ENCODE measurements at regions not wholly inside any gene's neighbourhood (a gene's known extent, or its start where the extent isn't known, plus 50 kb on each side); places are given as distances from the start of the nearest gene placed in this dataset.
"Not testable (repeated sequence)": the region's sequence is repeated elsewhere in the genome, so short reads cannot be mapped to it uniquely, and the experiment has no call there.

DNA sequence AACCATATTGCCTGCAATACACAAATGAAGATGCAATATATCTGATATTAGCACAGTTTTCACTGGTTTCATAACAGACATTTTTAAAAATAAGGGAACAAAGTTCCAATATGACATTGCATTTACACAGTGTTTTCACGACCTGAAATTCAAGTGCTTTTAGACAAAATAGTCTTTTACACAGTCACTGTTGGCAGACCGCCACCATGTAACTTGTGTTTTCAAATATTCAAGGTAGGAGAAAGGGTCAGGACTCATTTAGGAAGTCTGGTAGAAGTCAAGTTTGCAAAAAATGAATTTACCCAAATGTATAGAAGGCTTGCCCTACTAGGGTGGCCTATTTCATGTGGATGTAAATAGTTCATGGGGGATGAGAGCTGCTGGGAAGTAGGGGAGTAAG is 98.1 kb upstream of the TAS2R1 start:
- DNase-seq (ENCODE audit: low spot score), result no peak

- DNase-seq (ENCODE audit: low spot score), result no peak
Measured at GRCh38 chr5:9726931-9727330, 96.8 kb upstream of the TAS2R1 start.

DNA sequence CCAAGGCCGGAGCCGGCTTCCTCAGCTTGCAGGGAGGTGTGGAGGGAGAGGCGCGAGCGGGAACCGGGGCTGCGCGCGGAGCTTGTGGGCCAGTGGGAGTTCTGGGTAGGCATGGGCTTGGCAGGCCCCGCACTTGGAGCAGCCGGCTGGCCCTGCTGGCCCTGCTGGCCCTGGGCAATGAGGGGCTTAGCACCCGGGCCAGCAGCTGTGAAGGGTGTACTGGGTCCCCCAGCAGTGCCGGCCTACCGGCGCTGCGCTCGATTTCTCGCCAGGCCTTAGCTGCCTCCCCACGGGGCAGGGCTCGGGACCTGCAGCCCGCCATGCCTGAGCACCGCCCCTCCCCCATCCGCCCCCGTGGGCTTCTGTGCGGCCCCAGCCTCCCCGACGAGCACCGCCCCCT is 95.1 kb upstream of the TAS2R1 start:
- DNase-seq (ENCODE audit: low spot score), result not testable (repeated sequence)

GRCh38 chr5:9724707-9725106 is 94.6 kb upstream of the TAS2R1 start:
- DNase-seq (ENCODE audit: low spot score), result no peak

- no peak for DNase-seq (ENCODE audit: low spot score)
Measured at GRCh38 chr5:9722601-9723180, 92.5 kb upstream of the TAS2R1 start.

GRCh38 chr5:9721161-9721560 is 91.0 kb upstream of the TAS2R1 start:
- DNase-seq (ENCODE audit: low spot score), result no peak

DNA sequence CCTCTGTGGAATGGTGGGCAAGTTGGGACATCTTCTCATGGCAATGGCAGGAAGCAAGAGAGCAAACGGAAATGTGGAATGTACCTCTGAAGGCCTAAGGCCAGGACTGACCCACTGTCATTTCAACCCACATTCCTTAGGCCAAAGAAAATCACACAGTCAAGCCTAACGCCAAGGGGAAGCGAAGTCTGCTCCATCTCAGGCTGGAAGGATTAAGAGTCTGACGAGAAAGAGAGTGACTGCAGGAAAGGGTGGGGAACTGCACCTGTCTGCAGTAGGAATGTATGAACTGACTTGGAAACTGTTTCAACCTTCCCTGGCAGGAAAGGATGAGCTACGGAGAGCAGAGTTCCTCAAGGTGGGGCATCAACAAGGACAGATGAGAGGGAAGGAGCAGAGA is 90.2 kb upstream of the TAS2R1 start:
- no peak for DNase-seq (ENCODE audit: low spot score)

- DNase-seq (ENCODE audit: low spot score), result peak; percentile 17
Measured at GRCh38 chr5:9716838-9717281, 86.7 kb upstream of the TAS2R1 start.

DNA sequence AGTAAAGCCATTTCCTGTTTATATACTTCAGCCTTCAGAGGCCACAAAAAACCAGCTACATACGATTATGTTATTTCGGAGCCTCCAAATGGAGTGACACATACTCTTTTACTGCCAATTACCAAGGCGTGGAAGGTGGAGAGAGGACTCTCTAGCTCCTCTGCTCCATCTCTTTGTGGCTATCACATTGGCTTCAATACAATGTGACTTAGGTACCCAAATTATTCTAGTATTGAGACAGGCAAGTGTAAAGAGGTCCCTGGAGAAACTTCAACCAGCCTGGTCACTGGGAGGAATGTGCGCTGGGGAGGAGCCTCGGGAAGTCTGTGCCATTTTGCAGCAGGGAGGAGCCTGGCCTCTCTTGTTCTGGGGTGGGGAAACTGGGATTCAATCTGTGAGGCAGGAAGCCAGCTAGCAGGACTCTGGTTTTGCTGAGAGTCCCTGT is 85.8 kb upstream of the TAS2R1 start:
- DNase-seq (ENCODE audit: low spot score), result no peak

DNA sequence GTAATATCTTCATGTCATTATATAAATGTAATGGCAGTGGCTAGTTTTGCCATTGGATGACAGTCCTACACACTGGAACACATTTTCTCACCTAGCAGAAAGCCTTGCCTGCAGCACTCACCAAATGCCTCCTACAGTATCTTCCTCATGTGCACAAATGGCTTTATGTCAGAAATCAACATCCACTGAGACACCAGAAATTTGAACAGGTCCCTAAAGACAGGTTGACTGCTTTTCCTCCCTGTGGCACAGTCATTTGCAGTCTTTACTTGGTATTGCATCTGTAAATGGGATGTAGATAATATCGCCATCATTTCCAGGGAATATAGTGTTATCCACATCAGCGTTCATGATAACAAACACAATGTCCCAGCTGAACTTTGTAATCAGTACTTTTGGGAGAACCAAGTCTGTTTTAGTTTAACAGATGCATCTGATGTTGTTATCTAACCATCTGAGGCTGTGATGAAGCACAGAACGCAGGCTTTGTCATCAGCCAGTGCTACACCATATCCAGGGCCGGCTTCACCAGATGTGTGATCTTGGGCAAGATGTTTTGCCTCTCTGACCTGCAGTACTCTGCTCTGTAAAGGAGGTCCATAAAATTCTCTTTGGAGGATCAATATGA is 83.9 kb upstream of the TAS2R1 start:
- no peak for DNase-seq (ENCODE audit: low spot score)

- no peak for DNase-seq (ENCODE audit: low spot score)
Measured at GRCh38 chr5:9713356-9713755, 83.2 kb upstream of the TAS2R1 start.

- no peak for DNase-seq (ENCODE audit: low spot score)
Measured at GRCh38 chr5:9712911-9713310, 82.8 kb upstream of the TAS2R1 start.

DNA sequence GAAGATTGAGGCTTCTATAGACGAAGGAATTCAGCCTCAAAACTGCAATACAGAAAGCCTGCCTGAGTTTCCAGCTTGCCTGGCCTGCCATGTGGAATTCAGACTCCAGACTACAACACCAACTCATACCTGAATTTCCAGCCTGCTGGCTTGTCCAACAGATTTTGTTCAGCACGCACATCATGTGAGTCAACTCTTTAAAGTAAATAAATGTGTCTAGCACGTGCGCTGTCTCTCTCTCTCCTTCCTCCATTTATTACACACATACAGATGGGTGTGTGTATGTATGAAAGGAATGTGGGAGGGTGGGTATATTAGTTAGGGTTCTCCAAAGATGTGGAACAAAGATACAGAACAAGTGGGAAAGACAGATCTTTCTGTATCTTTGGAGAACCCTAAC is 82.4 kb upstream of the TAS2R1 start:
- DNase-seq (ENCODE audit: low spot score), result no peak

DNA sequence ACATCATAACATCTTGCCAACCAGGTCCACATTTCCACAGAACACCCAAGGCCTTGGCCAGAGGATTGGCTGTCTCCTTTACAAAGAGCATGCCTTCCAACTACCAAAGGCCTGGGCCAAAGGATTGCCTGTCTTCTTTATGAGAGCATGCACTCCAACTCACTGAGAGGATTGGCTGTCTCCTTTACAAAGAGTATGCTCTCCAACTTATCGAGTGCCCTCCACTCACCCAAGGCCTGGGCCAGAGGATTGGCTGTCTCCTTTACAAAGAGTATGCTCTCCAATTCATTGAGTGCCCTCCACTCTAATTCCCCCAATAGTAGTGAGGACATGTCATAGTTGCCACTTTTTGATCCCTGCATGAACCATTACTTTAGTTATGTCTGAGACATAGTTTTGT is 79.9 kb upstream of the TAS2R1 start:
- DNase-seq (ENCODE audit: low spot score), result no peak

GRCh38 chr5:9707732-9708462 is 77.7 kb upstream of the TAS2R1 start:
- no peak for DNase-seq (ENCODE audit: low spot score)

DNA sequence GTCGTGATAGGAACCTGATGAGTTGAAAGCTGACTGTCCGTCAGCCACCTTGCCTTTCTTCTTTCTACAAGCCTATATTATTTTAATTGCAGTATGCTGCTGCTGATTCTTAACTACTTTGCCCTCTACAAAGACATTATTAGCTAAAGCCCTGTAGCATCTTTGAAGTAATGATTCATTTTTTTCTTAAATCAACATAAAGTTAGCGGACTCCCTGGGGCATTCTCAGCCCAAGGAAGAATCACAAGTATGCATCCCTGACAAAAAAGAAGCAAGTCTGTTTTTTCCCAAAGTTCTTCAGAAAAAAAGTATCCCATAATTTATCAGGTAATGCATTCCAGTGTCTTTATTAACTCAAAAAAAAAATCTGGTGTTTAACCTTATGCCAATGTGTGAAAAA is 69.5 kb upstream of the TAS2R1 start:
- DNase-seq (ENCODE audit: low spot score), result no peak

- DNase-seq (ENCODE audit: low spot score), result no peak
Measured at GRCh38 chr5:9698841-9699240, 68.7 kb upstream of the TAS2R1 start.

DNA sequence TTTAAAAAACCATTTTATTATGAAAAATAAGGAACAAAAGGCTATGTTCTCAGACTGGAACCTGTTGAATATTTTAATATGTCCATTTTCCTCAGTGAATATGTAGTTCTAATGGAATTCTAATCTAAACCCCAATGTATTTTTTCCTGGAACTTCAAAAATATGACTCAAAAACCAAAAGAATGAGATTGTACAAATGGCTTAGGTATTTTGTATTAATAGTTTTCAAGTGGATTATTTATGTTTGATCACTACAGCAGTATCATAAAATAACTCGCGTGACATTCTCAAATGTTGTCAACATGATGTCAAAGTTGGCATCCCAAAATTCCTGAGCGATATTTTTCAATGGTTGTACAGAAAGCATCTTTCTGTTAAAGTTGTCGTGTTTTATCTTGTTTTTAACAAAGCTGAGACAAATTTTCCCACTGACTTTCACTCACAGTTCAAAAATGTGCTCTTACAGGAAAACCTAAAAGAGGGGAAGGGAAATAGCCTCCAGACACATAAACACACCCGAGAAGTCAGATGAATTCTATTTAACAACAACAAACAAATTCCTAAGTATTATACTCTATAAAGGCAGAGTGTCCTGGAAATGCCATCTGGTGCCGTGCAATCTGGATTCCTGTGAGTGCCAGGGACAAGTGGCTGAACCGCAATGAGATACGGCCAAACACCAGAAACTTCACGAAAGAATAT is 68.1 kb upstream of the TAS2R1 start:
- DNase-seq (ENCODE audit: low spot score), result no peak

GRCh38 chr5:9692576-9692975 is 62.4 kb upstream of the TAS2R1 start:
- DNase-seq (ENCODE audit: low spot score), result no peak

DNA sequence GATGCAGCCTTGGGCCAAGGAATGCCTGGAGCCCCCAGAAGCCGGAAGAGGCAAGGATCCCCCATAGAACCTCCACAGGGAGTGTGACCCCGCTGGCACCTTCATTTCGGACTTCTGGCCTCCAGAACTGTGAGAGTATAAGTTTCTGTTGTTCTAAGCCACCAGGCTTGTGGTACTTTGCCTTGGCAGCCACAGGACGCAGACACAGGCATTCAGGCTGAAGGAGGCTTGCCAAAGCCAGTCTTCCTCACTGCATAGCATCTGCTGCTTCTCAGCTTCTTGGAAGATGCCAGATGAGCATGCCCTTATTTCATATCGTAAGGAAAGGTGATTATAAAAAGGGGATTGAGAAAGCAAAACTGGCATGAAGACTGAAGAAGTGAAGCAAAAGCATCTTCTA is 61.1 kb upstream of the TAS2R1 start:
- DNase-seq (ENCODE audit: low spot score), result no peak

DNA sequence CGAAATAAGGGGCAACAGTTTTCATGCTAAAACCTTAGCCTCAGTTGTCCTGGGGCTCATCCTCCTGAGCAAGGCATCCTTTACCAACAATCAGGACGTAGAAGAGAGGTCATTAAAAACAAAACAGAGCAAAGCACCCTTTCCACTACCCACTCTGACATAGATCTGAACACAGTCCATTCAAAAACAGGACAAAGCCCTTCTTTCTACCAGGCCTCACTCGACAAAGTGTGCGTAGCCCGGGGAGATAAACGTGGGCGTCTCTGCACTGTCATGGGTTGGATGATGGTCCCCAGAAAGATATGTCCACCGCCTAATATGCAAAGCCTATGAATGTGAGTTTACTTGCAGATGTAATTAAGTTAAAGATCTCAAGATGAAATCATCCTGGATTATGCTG is 60.6 kb upstream of the TAS2R1 start:
- no peak for DNase-seq (ENCODE audit: low spot score)

GRCh38 chr5:9686216-9686615 is 56.1 kb upstream of the TAS2R1 start:
- no peak for DNase-seq (ENCODE audit: low spot score)

DNA sequence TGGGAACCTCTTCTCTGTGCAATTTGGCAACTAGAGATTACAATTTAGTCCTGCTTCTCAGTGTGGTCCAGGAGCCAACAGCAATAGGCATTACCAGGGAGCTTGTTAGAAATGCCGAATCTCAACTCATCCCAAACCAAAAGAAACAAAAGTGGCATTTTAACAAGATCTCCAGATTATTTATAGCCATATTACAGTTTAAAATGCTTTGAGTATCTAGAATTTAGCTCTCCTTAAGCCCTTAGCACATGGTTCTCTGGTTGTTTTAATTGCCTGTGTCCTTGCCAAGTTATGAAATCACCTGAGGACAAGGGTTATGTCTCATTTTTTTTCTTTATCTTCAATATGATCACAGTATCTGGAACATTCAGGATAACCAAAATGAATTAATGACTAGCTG is 51.6 kb upstream of the TAS2R1 start:
- no peak for DNase-seq (ENCODE audit: low spot score)
